HT1080 (cell line): ENCODE measurements at regions not wholly inside any gene's neighbourhood (a gene's known extent, or its start where the extent isn't known, plus 50 kb on each side); places are given as distances from the start of the nearest gene placed in this dataset.

ENCODE experiments used
- DNase-seq: peaks from one replicate; pipeline ENCODE4 v3.0.0-alpha.2; 2015; ENCODE audit warnings: low read depth

GRCh38 chr9:28005779-28006178 lies 432.5 kb upstream of the C9orf72 start:
- no peak for DNase-seq

DNA sequence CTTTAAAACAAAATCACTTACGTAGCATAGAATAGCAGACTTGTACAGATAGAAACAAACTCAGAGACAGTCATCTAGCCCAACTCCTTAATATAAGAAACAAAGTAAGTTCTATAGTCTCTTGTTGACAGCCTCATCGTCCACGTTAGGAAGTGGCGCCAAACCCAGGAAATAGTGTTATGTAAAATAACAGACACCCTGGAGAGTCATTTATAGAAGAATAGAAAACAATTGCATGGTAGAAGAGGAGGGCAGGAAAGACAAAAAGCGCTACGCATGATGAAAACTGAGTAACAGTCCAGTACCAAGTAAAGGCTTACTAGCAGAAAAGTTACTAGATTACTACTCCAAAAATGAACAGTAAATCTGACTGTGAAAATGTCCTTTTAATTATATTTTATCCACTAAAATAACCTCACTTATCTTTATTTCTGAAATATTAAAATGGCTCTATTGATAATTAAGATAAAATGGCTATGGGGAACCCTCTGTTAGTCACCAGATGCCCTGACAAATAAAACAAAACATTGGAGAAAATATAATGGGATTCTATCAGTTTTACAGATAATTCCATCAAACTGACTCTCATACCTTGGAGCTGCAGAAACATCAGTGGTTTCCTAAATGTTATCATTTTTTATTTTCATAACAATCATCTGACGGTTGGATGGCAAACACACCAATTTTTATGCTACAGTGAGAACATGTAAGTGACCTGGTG lies 434.0 kb upstream of the C9orf72 start:
- DNase-seq = no peak

DNA sequence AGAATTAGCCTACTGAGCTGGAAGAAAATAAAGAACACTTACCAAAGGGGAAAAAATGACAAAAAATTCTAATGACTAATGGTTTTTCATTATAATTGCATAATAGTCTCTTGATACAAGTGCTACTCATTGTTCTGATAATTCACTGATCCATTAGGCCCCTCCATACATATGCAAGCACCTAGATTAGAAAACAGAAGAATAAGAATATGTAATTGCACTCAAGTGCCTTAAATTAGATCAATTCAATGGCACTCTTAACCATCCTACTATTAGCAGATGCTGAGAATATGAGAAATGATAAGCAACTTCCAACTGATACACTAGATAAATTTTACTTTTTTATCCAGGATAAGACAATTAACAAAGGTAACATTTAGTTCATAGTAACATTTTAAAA lies 440.9 kb upstream of the C9orf72 start:
- DNase-seq = no peak

DNA sequence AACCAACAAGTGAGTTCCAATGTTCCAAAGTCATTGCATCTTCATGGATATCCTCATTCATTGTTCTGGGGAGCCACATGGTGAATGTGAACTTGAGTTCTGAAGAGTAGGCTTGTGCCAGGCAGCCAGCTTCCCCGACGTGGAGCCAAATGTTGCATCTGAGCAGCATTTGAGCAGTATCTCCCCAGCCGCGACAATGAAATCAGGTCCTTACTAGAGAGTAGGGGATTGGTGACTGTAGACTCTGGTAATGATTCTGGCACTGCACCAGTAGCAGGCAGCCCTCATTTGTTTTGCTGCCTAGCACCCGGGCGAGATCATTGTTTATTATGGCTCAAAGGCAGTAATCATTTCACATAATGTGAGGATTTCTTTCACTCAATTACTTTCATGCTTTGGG lies 451.4 kb upstream of the C9orf72 start:
- no peak for DNase-seq

GRCh38 chr9:28025186-28025585 lies 451.9 kb upstream of the C9orf72 start:
- no peak for DNase-seq

- no peak for DNase-seq
Observed at GRCh38 chr9:28031521-28032267, 458.4 kb upstream of the C9orf72 start.

GRCh38 chr9:28032268-28032590 lies 458.9 kb upstream of the C9orf72 start:
- no peak for DNase-seq

DNA sequence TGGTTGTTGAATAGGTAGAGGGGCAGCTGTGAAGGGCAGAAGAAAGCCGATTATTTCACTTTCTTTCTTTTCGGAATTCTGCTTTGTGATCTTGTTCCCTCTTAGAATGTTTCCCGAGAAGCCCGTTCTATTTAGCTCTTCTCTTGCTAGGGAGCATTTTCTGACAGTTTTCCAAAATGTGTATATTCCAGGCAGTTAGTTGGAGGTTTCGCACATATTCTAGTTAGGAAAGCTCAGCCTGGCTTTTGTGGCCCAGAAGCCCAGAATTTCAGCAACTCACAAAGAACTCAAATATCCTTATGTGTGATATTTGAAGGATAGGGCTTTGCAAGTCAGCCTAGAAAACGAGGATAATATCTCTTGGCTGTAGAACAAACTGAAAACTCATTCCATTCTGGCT lies 461.0 kb upstream of the C9orf72 start:
- no peak for DNase-seq

- DNase-seq = no peak
Observed at GRCh38 chr9:28037968-28038367, 464.7 kb upstream of the C9orf72 start.

DNA sequence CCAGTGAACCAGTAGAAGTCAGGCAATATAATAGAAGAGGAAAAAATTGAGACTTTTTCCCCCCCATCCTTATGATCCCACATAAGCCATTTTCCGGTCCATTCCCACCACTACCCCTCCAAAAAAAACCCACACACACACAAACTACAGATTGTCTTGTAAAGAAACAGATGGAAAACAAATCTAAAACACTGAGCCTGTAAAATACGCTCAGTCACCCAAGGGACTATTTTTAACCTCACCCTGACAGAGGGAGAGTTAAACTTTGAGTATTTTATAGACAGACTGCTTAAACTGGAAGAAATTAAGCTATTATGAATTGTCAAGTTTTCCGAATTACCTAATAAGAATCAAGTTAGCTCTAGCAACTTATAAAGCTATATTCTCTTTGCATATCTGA lies 471.8 kb upstream of the C9orf72 start:
- DNase-seq = no peak

DNA sequence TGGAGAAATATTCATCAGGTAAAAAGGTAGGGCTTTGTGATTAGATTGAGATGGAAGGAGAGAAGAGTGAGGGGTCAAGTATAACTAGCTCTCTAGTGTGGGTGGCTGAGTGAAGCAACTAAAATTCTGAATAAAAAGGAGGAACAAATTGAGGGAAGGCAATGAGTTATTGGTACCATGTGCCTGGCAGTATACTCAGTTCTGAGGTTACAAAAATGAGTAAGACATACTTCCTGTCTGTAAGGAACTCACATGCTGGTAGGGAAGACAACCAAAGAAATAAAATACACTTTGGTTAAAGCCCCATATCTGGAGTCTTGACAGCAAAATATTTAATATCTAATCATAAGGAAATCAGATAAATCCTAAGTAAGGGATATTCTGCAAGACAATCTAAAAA lies 476.8 kb upstream of the C9orf72 start:
- DNase-seq = peak; percentile 11

DNA sequence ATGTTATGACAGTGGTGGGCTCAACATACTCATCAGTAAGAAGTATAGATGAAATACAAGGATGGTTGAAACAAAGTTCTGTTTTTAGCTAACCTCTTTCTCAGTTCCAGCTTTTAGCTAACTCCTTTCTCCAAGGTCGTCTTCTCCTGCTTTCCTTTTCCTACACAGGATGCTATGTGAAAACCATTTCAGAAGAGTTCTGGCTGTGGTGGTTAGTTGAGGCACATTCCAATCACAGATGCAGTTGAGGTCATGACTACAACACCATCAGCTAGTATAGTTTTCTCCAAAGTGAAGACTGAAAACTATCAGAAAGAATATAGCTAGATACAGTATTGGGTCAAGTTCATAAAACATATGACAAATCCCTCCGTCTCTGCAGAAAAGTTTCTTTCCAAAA lies 477.7 kb upstream of the C9orf72 start:
- DNase-seq = no peak

DNA sequence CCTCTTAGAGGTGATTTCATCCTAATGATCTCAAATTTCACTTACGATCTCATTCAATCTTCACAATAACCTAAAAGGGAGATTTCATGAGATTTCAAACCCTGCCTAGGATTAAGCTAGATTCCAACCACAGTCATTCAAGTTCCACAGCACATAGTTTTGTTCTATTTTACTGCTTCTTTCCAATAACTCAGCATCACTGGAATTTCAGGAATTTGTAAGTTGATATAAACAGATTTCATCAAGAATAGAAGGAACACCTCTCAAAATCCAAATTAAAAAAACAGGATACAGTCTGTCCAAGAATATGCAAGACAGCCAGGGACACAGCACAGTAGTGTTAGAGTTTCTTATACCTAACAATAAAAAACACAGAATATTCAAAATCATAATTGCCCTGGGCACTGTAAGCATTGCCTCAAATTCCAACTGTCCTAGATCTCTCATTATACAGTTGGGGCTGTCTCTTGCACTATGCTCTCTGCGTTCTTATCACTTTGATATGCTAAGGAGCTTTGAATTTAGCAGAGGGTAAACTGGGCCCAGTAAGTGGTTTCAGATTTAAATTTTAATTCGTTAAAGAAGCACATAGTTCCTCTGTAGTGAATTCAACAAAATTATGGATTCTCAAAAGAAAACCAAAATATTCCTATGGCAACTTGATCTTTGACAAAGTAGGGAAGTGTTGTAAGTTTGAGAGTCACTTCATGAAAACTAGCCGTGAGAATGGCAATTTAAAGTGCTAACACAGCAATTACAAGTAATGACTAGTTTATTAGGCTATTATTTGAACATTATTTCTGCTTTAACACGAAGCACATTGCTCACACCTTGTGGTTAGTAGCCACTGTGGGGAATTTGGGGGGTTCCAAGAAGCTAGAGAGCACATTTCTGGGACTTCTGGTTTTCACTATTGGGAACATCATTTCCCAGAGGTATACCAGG lies 478.6 kb upstream of the C9orf72 start:
- DNase-seq = no peak

- DNase-seq = no peak
Observed at GRCh38 chr9:28053096-28053777, 480.0 kb upstream of the C9orf72 start.

GRCh38 chr9:28056006-28056405 lies 482.7 kb upstream of the C9orf72 start:
- DNase-seq = no peak

GRCh38 chr9:28056466-28056865 lies 483.2 kb upstream of the C9orf72 start:
- DNase-seq = no peak

DNA sequence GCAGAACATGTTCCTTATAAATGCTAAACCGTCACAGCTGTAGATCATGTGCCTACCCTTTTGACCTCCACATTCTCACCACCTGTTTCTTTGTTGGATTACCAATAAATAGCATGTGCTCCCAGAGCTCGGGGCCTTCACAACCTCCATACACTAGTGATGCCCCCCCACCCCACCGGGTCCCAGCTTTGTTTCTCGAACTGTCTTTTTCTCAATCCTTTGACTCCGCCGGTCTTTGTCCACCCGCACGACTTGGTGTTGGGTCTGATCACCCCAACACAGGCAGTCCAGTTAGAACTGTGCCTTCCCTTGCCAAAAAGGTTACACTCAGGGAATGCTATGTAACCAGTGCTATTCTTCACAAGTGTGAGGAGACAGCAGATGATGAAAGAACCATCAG lies 485.9 kb upstream of the C9orf72 start:
- no peak for DNase-seq

GRCh38 chr9:28064241-28064815 lies 491.0 kb upstream of the C9orf72 start:
- DNase-seq = no peak

DNA sequence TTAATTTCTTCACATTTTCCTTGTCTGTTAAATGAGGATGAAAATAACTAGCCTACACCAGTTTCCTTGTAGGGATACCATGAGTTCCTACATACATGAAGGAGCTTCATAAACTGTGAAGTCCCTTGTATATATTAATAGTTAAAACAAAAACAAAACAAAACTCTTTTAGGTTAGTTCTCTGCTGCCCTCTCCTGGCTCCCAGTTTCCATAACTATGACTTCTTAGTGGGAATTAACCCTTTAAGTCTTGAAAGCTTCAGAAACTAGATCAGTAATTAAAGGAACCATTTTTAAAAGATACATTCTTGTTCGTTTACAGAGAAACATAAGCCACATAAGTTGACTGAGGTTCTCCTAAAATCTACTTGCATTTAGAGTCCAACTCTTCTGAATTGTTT lies 500.0 kb upstream of the C9orf72 start:
- DNase-seq = peak; percentile 35

- no peak for DNase-seq
Observed at GRCh38 chr9:28079677-28080076, 506.4 kb upstream of the C9orf72 start.

- DNase-seq = no peak
Observed at GRCh38 chr9:28082671-28083070, 509.4 kb upstream of the C9orf72 start.
